SU-DHL-6 (cell line): ENCODE measurements at regions not wholly inside any gene's neighbourhood (a gene's known extent, or its start where the extent isn't known, plus 50 kb on each side); places are given as distances from the start of the nearest gene placed in this dataset.

Source experiments
- H2AFZ ChIP-seq: fragments of 200-600 bp; sonication (generic); 2 replicates; pipeline ENCODE4 v1.6.1; 2014; ENCODE audit warnings: low read depth, mild to moderate bottlenecking, moderate library complexity, mixed read lengths, antibody characterized with exemption, low read length; ENCODE audit not compliant: severe bottlenecking
- H3F3A ChIP-seq: fragments of 200-600 bp; shearing (Covaris generic); 2 replicates; pipeline ENCODE4 v1.6.0; 2016; ENCODE audit warnings: antibody characterized with exemption, mild to moderate bottlenecking; ENCODE audit not compliant: insufficient read depth
- H3K27ac ChIP-seq: fragments of 200-600 bp; sonication (generic); 2 replicates; pipeline ENCODE4 v1.5.1; 2016; ENCODE audit warnings: low read depth, mild to moderate bottlenecking, low read length, moderate library complexity, mixed read lengths
- H3K27me3 ChIP-seq: fragments of 200-600 bp; sonication (generic), shearing (Covaris generic); 2 replicates; pipeline ENCODE4 v1.6.0; 2014; ENCODE audit warnings: mild to moderate bottlenecking, low read length
- H3K36me3 ChIP-seq: fragments of 200-600 bp; sonication (generic); 2 replicates; pipeline ENCODE4 v1.6.1; 2014; ENCODE audit warnings: mild to moderate bottlenecking, low read length, mixed read lengths
- H3K4me2 ChIP-seq: fragments of 300-600, 200-600 bp; shearing (Covaris generic), sonication (generic); 2 replicates; pipeline ENCODE4 v1.6.0; 2014; ENCODE audit warnings: low read length, low read depth, mild to moderate bottlenecking; ENCODE audit not compliant: poor library complexity, severe bottlenecking
- H3K4me3 ChIP-seq: fragments of 200-600 bp; sonication (generic); 2 replicates; pipeline ENCODE4 v1.5.1; 2014; ENCODE audit warnings: antibody characterized with exemption, low read length, mild to moderate bottlenecking, mixed read lengths; ENCODE audit not compliant: insufficient read depth, poor library complexity, severe bottlenecking
- H3K79me2 ChIP-seq: fragments of 200-600 bp; sonication (generic); 2 replicates; pipeline ENCODE4 v1.6.1; 2014; ENCODE audit warnings: mild to moderate bottlenecking, low read length, moderate library complexity; ENCODE audit not compliant: insufficient read depth
- H3K9ac ChIP-seq: fragments of 200-600 bp; sonication (generic); 2 replicates; pipeline ENCODE4 v1.7.0; 2014; ENCODE audit warnings: mild to moderate bottlenecking, low read length
- H3K9me2 ChIP-seq: fragments of 200-600 bp; sonication (generic); replicated peaks from 2 replicates; pipeline ENCODE4 v1.6.1; 2014; ENCODE audit warnings: low read length; ENCODE audit not compliant: insufficient read depth
- H3K9me3 ChIP-seq: fragments of 200-600 bp; sonication (generic); 2 replicates; pipeline ENCODE4 v1.6.1; 2014; ENCODE audit warnings: low read length, mixed read lengths; ENCODE audit not compliant: insufficient read depth
- H4K20me1 ChIP-seq: fragments of 200-600 bp; sonication (generic); 2 replicates; pipeline ENCODE4 v1.6.1; 2014; ENCODE audit warnings: low read depth, mild to moderate bottlenecking, antibody characterized with exemption, low read length, moderate library complexity, mixed read lengths
- EZH2phosphoT487 ChIP-seq: fragments of 200-600 bp; sonication (generic), shearing (Covaris generic); conservative IDR thresholded peaks from 2 replicates; pipeline ENCODE4 v1.6.1; 2018; ENCODE audit warnings: mild to moderate bottlenecking, antibody characterized with exemption, low read length, moderate library complexity, mixed read lengths
- TF ChIP-seq, protein P1 (sequence below): fragments of 200-600 bp; sonication (generic); IDR thresholded peaks from one replicate; pipeline ENCODE4 v1.5.1; 2017; ENCODE audit warnings: antibody characterized with exemption, mild to moderate bottlenecking, low read length, moderate library complexity; ENCODE audit not compliant: insufficient read depth, poor library complexity, severe bottlenecking

DNA sequence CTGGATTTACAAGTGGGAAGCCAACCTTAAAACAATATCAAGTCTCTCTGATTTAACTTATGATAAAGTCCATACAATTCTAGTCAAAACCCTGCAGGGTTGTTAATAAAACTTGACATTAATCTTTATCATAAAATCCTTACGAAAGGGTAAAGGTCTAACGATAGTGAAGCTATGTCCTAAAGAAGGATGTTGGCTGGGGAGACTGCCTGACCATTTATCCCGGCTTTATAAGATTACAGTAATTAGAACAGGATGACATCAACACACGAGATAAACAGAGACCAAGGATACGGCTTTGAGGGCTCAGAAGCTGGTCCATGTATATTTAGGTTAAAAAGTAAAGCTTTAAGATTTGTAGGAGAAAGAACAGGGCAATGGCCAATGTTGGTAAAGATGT lies 189.0 kb upstream of the COPS8 start:
- TF ChIP-seq, protein P1, sequence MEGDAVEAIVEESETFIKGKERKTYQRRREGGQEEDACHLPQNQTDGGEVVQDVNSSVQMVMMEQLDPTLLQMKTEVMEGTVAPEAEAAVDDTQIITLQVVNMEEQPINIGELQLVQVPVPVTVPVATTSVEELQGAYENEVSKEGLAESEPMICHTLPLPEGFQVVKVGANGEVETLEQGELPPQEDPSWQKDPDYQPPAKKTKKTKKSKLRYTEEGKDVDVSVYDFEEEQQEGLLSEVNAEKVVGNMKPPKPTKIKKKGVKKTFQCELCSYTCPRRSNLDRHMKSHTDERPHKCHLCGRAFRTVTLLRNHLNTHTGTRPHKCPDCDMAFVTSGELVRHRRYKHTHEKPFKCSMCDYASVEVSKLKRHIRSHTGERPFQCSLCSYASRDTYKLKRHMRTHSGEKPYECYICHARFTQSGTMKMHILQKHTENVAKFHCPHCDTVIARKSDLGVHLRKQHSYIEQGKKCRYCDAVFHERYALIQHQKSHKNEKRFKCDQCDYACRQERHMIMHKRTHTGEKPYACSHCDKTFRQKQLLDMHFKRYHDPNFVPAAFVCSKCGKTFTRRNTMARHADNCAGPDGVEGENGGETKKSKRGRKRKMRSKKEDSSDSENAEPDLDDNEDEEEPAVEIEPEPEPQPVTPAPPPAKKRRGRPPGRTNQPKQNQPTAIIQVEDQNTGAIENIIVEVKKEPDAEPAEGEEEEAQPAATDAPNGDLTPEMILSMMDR, result no peak
- TF ChIP-seq EZH2phosphoT487, result no peak
- Histone ChIP-seq H3K9me2 (no peaks in the 10 kb centered on the region), H4K20me1 (no peaks in the 10 kb centered on the region), H3K27ac (no peak overlapping the region), H2AFZ (no peak overlapping the region), H3K36me3 (no peaks in the 10 kb centered on the region), H3K27me3 (0 out of 2 replicates have a peak, but pooled peaks cover 3% of the 10 kb centered on the region), H3F3A (no peaks in the 10 kb centered on the region), H3K4me2 (no peak overlapping the region), H3K9ac (no peak overlapping the region), H3K9me3 (no peaks in the 10 kb centered on the region), H3K79me2 (no peaks in the 10 kb centered on the region), H3K4me3 (no peak overlapping the region)

DNA sequence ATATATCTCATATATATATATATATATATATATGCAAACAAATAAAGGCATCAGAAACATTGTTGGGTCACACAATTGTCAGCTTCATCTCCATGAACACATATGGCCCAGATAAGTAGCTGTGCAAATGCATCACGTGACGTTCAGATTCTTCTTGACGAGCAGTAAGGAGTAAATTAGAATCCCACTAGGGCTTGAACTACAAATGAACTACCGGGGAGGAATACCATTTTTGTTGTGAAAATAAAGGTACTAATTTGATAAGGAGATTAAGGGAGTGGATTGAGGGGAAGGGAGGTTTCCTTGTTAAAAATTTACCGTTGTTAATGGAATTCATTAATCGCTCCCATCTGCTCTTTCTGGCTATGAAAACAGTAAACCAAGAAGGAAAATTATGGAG lies 186.5 kb upstream of the COPS8 start:
- no peak for TF ChIP-seq EZH2phosphoT487
- TF ChIP-seq, protein P1, result no peak
- no peaks in the 10 kb centered on the region for H3K9me3 ChIP-seq
- no peaks in the 10 kb centered on the region for H3K9me2 ChIP-seq
- H3K27me3 ChIP-seq, result no peaks in the 10 kb centered on the region
- no peak overlapping the region for H3K9ac ChIP-seq
- H2AFZ ChIP-seq, result no peak overlapping the region
- H3K36me3 ChIP-seq, result no peaks in the 10 kb centered on the region
- no peaks in the 10 kb centered on the region for H4K20me1 ChIP-seq
- H3K4me2 ChIP-seq, result no peak overlapping the region
- no peak overlapping the region for H3K4me3 ChIP-seq
- no peak overlapping the region for H3K27ac ChIP-seq
- no peaks in the 10 kb centered on the region for H3F3A ChIP-seq
- no peaks in the 10 kb centered on the region for H3K79me2 ChIP-seq

DNA sequence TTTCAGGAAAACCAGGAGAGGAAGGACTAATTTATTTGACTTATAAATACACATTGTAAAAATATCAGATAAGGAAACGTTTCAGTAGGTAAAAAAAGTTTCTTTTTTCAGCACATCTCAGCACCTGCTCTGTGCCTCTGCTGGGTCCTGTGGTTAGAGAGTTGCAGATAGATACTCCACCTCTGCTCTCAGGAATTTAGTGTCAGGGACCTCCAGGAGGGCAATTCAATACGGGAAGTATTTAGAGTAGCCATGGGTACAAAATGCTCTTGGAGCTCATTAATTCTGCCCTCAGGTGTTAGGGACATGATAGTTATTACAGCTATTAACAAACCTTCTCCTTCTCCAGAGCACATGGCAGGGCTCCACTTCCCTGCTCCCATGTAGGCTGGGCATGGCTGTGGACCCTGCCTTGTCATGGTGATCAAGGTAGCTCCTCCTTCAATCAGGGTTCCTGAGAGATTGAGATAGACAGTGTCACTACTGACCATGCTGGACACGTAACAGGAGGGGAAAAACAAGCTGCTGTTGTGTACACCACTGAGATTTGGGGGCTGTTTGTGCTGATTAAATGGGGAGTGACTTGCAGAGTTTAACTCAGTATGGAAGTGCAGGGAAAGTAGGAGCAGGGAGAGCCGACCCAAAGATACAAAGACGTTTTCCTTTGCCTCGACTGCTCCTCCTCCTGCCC lies 185.6 kb upstream of the COPS8 start:
- Histone ChIP-seq H3K4me2 (no peak overlapping the region), H4K20me1 (no peaks in the 10 kb centered on the region), H3K9me2 (no peaks in the 10 kb centered on the region), H2AFZ (no peak overlapping the region), H3K79me2 (no peaks in the 10 kb centered on the region), H3K4me3 (no peak overlapping the region), H3K27me3 (no peaks in the 10 kb centered on the region), H3F3A (no peaks in the 10 kb centered on the region), H3K9me3 (no peaks in the 10 kb centered on the region), H3K9ac (no peak overlapping the region), H3K27ac (no peak overlapping the region), H3K36me3 (no peaks in the 10 kb centered on the region)
- no peak for TF ChIP-seq EZH2phosphoT487
- TF ChIP-seq, protein P1, result no peak
